ENCODE measurements at regions not wholly inside any gene's neighbourhood (a gene's known extent, or its start where the extent isn't known, plus 50 kb on each side); places are given as distances from the start of the nearest gene placed in this dataset.

DNA sequence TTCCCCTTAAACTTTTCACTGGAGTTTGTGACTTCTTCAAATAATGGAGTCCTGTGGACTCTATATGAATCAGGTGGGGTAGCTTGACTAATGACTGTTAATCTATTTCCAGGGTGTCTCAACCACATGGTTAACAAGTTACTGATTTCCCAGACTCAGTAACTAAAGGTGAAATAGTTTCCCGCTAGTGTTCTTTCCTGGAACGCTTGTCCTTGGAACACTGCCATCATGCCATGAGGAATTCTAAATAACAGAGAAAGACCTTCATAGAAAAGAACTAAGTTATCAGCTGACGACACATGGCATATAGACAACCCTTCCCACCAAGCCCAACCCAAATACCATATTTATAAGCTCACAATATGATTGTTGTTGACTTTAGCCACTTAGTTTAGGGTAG is 1027.9 kb upstream of the FAM98A start:
- POLR2A ChIA-PET: interaction anchor here (0.5 kb wide), 1 partner anchor 1363 kb away, joined by 4 read pairs; no protein-coding TSS in a partner anchor

DNA sequence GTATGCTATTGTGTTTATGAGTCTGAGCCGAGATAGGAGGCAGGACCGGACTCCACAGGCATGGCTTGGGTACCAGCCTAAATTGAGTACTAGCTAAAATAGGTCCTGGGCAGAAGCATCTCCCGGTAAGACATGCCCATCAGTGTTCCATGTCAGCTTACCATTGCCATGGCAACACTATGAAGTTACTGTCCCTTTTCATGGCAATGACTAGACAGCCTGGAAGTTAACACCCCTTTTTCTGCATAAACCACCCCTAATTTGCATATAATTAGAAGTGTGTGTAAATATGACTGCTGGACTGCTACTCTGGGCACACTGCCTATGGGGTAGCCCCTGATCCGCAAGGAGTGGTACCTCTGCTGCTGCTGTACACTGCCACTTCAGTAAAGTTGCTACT is 1005.1 kb upstream of the FAM98A start:
- intact Hi-C loops (cut with micrococcal nuclease; ENCODE audit: unreplicated experiment): no loop called here
- Histone ChIP-seq H3K27ac (ENCODE audit: low read depth, low read length, poor library complexity, severe bottlenecking) (no peak overlapping the region), H3K9me2 (ENCODE audit: insufficient read depth, low read length) (no peaks in the 10 kb centered on the region), H3K4me1 (ENCODE audit: insufficient read depth, low read length, poor library complexity, severe bottlenecking) (no peaks in the 10 kb centered on the region), H4K20me1 (ENCODE audit: insufficient read depth, low read length) (no peaks in the 10 kb centered on the region), H3K4me2 (ENCODE audit: low read length) (no peak overlapping the region), H3K9me3 (ENCODE audit: low read length) (no peaks in the 10 kb centered on the region), H3K36me3 (ENCODE audit: insufficient read depth, low read length) (no peaks in the 10 kb centered on the region), H3K79me2 (ENCODE audit: insufficient read depth, low read depth, low read length) (no peaks in the 10 kb centered on the region), H2AFZ (ENCODE audit: low read length) (no peak overlapping the region), H3K4me3 (ENCODE audit: low read depth, low read length, poor library complexity, severe bottlenecking) (no peak overlapping the region)
- DNase-seq (ENCODE audit: low spot score): no peak
- ChIA-PET POLR2A (no interaction called here), CTCF (ENCODE audit: unreplicated experiment) (no interaction called here)
- TF ChIP-seq EZH2phosphoT487 (IDR thresholded peaks at IDR 0.05; ENCODE audit: borderline replicate concordance, low read depth, low read length): no peak
- TF ChIP-seq, protein P1, sequence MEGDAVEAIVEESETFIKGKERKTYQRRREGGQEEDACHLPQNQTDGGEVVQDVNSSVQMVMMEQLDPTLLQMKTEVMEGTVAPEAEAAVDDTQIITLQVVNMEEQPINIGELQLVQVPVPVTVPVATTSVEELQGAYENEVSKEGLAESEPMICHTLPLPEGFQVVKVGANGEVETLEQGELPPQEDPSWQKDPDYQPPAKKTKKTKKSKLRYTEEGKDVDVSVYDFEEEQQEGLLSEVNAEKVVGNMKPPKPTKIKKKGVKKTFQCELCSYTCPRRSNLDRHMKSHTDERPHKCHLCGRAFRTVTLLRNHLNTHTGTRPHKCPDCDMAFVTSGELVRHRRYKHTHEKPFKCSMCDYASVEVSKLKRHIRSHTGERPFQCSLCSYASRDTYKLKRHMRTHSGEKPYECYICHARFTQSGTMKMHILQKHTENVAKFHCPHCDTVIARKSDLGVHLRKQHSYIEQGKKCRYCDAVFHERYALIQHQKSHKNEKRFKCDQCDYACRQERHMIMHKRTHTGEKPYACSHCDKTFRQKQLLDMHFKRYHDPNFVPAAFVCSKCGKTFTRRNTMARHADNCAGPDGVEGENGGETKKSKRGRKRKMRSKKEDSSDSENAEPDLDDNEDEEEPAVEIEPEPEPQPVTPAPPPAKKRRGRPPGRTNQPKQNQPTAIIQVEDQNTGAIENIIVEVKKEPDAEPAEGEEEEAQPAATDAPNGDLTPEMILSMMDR (conservative IDR thresholded peaks at IDR 0.05; ENCODE audit: low read length): no peak
- no TSS peak for BruUV-seq (replicated peaks)

More for the DNA sequence above, 1027.9 kb upstream of the FAM98A start:
- Histone ChIP-seq H3K27ac (ENCODE audit: low read depth, low read length, poor library complexity, severe bottlenecking) (no peak overlapping the region), H2AFZ (ENCODE audit: low read length) (no peak overlapping the region), H3K36me3 (ENCODE audit: insufficient read depth, low read length) (no peaks in the 10 kb centered on the region), H3K9me3 (ENCODE audit: low read length) (no peaks in the 10 kb centered on the region), H3K9me2 (ENCODE audit: insufficient read depth, low read length) (no peaks in the 10 kb centered on the region), H3K4me2 (ENCODE audit: low read length) (no peak overlapping the region), H4K20me1 (ENCODE audit: insufficient read depth, low read length) (no peaks in the 10 kb centered on the region), H3K4me3 (ENCODE audit: low read depth, low read length, poor library complexity, severe bottlenecking) (no peak overlapping the region), H3K79me2 (ENCODE audit: insufficient read depth, low read depth, low read length) (no peaks in the 10 kb centered on the region), H3K4me1 (ENCODE audit: insufficient read depth, low read length, poor library complexity, severe bottlenecking) (no peaks in the 10 kb centered on the region)
- DNase-seq (ENCODE audit: low spot score): no peak
- intact Hi-C loops (cut with micrococcal nuclease; ENCODE audit: unreplicated experiment): no loop called here
- no TSS peak for BruUV-seq (replicated peaks)
- CTCF ChIA-PET (ENCODE audit: unreplicated experiment): no interaction called here
- TF ChIP-seq, protein P1 (conservative IDR thresholded peaks at IDR 0.05; ENCODE audit: low read length): no peak
- no peak for TF ChIP-seq EZH2phosphoT487 (IDR thresholded peaks at IDR 0.05; ENCODE audit: borderline replicate concordance, low read depth, low read length)

DNA sequence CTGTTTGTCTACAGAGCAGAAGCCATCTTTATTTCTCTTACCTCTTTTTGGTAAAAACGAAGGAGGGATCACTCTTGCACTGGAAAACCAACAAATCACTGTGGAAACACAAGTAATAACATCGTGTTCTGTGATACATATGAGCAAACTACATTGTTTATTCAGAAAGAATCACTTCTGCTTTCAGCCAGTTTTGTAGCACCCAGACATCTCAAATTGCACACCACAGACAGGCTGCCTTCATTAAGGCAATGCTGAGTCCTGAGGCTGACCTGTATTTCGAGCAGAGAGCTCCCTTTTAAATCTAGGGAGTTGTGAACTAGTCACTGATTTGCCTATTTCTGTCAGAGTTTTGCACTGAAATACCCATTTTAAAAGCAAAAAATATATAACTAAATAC is 1003.2 kb upstream of the FAM98A start:
- no peak overlapping the region for H3K4me3 ChIP-seq (ENCODE audit: low read depth, low read length, poor library complexity, severe bottlenecking)
- intact Hi-C loops (cut with micrococcal nuclease; ENCODE audit: unreplicated experiment): no loop called here
- H3K9me3 ChIP-seq (ENCODE audit: low read length): no peaks in the 10 kb centered on the region
- no TSS peak for BruUV-seq (replicated peaks)
- TF ChIP-seq EZH2phosphoT487 (IDR thresholded peaks at IDR 0.05; ENCODE audit: borderline replicate concordance, low read depth, low read length): no peak
- TF ChIP-seq, protein P1 (conservative IDR thresholded peaks at IDR 0.05; ENCODE audit: low read length): no peak
- H3K4me2 ChIP-seq (ENCODE audit: low read length): no peak overlapping the region
- ChIA-PET CTCF (ENCODE audit: unreplicated experiment) (interaction anchor here (0.6 kb wide), 1 partner anchor 1186 kb away, joined by 3 read pairs; no protein-coding TSS in a partner anchor), POLR2A (interaction anchor here (0.6 kb wide), 1 partner anchor 21 kb away, joined by 3 read pairs; no protein-coding TSS in a partner anchor)
- no peak overlapping the region for H3K27ac ChIP-seq (ENCODE audit: low read depth, low read length, poor library complexity, severe bottlenecking)
- H3K79me2 ChIP-seq (ENCODE audit: insufficient read depth, low read depth, low read length): no peaks in the 10 kb centered on the region
- no peaks in the 10 kb centered on the region for H3K36me3 ChIP-seq (ENCODE audit: insufficient read depth, low read length)
- DNase-seq (ENCODE audit: low spot score): no peak
- H4K20me1 ChIP-seq (ENCODE audit: insufficient read depth, low read length): no peaks in the 10 kb centered on the region
- H3K4me1 ChIP-seq (ENCODE audit: insufficient read depth, low read length, poor library complexity, severe bottlenecking): no peaks in the 10 kb centered on the region
- H3K9me2 ChIP-seq (ENCODE audit: insufficient read depth, low read length): no peaks in the 10 kb centered on the region
- no peak overlapping the region for H2AFZ ChIP-seq (ENCODE audit: low read length)

Data from OCI-LY7 (cell line).